HG02981 (cell line): ENCODE measurements at regions not wholly inside any gene's neighbourhood (a gene's known extent, or its start where the extent isn't known, plus 50 kb on each side); places are given as distances from the start of the nearest gene placed in this dataset.

ENCODE experiments used
- ATAC-seq: cut with Tn5 transposase; IDR thresholded peaks from one replicate; pipeline ENCODE4 v1.9.1; 2021; ENCODE audit warnings: mild to moderate bottlenecking, moderate library complexity; ENCODE audit not compliant: unreplicated experiment

DNA sequence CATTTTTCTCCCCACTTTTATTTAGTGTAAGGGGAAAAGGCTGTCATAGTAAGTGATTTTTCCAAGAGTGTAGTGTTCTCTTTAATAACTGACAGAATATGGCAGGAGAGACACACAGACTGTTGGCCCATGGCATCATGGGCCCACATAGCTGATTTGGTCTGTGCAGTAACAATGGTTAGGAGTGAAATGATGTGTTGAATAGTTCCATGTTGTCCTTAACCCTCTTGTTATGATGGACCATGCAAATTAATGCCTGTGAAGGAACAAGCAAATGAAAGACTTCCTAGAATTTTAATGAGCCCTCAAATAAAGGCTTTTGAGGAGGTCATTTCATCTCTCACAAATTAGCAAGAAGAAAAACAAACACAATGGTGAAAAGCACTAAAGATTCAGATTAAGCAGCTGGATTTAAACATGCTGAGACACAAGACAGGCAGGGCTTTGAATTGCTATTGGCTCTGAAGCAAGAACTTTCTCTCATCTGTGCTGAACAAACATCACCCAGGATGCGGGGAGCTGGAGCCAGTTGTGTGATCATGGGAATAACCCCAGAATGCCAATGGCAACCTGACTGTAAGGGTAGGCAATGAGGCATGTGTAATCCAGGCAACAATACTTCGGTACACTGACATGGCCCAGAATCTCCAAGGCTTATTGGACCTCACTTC, 136.7 kb upstream of the VEPH1 start:
- ATAC-seq = no peak

DNA sequence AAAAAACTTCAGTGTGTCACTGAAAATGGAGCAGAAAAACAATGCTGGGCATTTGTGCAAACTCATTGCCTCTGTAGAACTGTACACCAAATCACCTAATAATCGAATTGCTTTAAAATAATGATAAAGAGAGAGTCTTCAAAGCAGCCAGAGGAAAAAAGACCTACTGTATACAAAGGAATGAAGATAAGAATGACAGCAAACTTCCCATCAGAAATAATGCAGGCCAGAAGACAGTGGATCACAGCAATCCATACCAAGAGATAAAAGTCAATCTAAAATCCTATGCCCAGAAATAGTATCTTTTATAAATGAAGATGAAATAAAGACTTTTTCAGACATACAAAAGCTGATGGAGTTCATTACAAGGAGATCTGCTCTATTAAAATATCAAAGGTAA, 134.7 kb upstream of the VEPH1 start:
- ATAC-seq = no peak

DNA sequence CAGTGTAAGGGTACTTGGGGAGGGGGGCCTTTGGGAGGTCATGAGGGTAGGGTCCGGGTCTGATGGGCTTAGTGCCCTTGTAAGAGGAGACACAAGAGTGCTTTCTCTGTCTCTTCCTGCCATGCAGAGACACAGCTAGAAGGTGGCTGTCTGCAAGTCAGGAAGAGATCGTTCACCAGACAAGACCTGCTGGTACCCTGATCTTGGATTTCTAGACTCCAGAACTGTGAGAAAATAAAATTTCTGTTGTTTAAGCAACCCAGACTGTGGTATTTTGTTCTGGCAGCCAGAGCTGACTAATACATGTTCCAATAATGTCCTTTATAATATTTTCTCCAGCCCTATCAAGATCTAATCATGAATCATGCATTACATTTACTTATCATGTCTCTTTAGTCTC, 130.0 kb upstream of the VEPH1 start:
- ATAC-seq = no peak

DNA sequence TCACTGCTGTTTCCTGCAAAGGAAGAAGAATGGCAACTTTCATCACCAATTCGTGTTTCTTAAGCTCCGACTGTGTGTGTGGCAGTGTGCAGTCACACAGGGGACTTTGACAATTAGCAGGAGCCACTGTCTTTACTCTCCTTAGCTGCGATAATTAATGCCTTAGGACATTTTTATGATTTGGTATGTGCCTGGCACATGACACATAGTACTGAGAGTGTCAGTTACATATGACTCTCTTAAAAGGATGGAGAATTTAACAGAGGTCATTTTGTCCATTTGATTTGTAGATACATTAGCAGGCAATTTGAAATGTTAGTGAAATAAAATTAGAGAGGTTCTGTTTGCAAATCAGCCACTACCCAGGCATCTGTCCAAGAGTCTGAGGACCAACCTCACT, 128.9 kb upstream of the VEPH1 start:
- ATAC-seq = no peak

DNA sequence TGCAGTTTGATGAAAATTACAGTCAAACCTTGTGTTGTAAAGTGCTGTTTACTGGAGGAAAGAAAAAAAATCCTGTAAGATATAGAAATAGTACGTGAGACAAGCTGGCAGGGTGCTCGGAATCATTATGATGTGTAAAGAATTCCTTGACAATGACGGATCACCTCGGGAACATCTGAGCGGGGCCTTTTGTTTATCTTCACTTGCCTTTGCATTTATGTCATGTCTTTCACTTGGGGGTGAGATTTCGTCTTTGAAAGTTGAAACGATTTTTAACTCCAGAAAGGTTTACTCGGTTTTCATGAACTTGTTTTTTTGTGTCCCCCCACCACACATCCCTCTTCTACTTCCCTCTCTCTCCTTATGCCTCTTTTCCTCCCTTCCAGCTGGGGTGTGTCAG, 128.3 kb upstream of the VEPH1 start:
- ATAC-seq = no peak

DNA sequence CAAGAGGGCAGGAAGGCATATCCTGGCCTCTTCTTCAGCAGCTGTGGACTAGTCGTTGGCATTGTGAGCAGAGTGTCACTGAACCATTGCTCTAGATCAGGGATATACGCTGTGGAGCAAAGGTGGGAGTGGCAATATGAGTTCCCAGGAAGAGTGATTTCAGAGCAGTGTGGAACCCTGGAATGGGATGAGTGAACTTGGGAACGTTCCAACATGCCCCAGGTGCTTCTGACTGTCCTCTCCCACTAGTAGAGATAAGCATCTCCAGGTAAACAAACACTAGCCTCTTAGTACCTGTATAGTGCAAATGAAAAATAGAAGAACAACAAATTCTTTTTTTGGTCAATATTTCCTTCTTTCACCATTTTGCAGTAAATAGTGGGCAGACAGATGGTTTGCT, 123.6 kb upstream of the VEPH1 start:
- ATAC-seq = no peak

DNA sequence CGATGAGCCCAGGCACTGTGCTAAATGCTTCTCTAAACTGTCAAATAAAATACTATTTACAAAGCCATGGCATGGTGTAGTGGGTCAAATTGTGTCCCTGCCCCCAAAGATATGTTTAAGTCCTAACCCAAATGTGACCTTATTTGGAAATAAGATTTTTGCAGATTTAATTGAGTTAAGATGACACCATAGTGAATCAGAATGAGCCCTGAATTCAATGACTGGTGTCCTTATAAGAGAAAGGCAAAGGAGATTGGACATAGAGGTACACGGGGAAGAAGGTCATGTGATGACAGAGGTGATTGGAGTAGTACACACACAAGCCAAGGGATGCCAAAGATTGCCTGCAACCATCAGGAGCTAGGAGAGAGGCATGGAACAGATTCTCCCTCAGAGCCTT, 121.6 kb upstream of the VEPH1 start:
- no peak for ATAC-seq

DNA sequence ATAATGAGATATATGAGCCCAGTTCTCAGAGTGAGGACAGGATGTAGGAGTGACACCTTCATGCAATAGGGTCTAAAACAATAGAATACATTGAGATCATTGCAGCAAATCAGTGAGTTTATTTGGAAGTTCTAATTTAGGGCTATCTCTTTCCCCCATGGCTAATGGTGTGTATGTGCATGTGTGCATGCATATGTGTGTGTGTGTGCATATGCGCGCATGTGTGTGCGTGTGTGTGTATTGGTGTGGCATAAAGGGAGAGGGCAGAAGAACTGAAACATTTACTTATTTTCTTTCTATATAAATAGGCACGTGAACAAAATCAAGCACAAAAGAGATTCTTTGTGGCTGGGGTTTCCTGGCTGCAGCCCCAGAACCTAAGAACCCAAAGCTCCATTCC, 115.7 kb upstream of the VEPH1 start:
- ATAC-seq = no peak

DNA sequence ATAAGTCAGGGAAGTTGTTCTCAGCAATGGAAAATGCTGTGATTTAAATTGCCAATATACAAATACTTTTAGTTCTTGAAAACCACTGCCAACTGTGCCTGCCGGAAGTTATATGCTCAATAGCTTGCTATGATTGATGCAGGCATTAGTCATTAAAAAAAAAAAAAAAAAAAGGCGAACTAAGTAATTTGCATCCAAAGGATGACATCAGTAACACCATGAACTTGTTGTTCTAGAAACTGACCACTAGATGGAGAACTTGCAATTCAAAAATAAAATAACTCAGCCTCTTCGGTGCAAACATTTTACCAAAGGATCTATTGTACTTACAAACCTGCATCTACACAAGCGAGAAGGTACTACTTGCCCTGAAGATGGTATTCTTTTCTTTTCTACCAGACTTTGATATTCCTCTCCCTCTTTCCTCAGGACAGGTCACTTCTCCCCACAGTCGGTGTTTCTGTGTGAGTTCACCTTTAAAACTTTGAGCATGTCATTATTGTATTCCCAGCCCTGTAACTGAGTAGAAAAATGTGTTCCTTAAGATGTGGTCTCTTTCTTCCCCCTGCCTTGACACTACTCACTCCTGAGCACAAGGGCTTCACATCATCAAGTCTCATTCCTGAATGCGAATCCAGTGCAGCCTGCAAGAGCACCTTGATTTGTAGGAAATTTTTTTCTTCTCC, 115.0 kb upstream of the VEPH1 start:
- ATAC-seq = peak; percentile 79

DNA sequence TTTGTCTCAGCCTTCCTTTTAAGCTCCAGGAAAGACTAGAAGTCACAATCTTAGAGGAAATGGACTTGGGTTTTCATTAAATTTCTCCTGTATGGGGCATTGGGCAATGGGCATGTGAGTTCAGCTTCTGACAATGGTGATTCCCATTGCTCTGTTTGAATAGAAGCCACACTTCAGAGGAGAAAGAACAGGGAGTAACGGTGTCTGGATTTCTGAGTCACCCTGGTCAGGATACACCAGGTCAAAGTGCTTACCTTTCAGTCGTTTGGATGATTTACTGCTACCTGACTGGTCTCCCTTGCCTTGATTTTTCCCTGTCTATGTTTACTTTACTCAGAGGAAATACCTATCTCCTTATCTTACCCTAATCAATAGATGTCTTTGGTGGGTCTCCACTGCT, 111.7 kb upstream of the VEPH1 start:
- no peak for ATAC-seq

DNA sequence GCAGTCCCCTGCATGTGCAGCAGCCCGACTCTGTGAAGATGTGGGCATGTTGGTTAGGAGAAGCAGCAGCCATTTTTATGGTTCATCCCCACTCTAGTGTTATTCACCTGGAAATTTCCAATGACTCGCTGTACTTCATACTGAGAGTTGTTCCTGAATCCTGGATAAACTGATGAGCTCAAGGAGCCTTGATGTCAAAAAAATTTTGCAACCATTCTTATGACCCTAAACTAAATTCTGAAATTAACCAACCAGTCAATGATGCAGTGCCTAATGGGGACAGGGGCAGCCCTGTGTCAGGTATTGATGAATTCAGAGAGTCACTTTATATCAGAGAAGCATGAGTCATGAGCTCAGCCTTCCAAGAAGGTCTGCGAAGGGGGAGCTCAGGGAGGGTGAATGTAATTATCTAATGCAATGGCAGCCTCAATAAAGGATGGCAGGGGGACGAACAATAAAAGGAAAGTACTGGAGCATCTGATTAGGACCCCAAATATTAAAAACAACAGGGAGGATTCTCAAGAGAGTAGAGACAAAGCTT, 108.4 kb upstream of the VEPH1 start:
- ATAC-seq = no peak

DNA sequence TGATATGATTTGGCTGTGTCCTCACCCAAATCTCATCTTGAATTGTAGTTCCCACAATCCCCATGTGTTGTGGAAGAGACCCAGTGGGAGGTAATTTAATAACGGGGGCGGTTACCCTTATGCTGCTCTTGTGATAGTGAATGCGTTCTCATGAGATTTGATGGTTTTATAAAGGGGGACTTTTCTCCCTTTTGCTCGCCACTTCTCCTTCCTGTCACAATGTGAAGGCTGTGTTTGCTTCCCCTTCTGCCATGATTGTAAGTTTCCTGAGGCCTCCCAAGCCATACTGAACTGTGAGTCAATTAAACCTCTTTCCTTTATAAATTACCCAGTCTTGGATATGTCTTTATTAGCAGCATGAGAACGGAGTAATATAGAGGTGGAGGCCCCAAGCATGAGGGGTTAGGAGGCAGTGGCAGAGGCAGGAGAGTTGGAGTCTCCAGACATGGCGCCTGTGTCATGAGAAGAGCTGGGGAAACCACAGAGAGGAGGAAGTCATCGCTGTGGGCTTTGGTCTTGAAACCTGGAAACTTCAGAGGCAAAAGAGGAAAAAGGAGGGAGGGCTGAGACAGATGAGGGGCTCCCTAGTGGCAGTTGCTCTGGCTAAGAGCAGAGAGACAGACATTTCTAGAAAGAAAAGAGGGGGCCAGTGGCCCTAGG, 107.8 kb upstream of the VEPH1 start:
- no peak for ATAC-seq

DNA sequence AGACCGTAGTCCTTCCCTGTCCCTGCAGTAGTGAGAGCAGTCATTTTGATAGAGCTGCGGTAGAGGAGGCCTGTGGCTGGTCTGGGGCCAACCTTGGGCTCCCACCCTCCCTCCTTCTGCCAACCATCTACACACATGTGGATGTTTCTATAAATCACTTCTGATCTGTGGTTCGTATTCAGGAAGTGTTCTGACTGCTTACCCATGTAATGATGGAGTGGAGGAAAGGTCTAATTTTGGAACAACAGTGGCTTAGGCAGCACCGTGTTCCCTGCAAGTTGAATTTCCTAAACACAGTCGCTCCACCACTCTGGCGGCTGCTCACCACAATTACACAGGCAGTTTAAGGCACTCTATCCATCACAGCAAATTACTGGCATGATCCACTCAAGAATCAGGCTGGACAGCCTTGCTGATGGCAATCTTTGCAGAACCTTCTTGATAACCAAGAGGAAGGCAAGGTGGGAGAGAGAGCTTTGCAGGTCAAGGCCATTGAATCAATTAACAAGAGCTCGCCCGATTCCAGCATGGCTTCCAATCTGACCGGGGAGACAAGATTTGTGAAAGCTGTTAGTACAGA, 104.7 kb upstream of the VEPH1 start:
- no peak for ATAC-seq

DNA sequence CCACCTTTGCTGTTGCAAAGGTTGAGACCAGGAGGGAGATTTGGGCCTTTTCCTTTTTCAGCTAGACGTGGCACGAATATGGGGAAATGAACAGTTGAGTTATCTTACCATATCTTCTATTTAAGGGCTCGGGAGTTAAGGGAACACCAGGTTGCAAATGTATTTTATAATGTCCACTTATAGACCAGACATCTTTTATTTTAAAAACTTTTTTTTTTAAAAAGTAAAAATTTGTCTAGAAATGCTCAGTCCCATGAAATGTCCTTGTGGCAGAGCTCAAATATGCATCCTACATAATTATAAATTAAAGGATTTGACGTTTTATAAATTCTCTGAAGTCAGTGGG, 103.6 kb upstream of the VEPH1 start:
- no peak for ATAC-seq

DNA sequence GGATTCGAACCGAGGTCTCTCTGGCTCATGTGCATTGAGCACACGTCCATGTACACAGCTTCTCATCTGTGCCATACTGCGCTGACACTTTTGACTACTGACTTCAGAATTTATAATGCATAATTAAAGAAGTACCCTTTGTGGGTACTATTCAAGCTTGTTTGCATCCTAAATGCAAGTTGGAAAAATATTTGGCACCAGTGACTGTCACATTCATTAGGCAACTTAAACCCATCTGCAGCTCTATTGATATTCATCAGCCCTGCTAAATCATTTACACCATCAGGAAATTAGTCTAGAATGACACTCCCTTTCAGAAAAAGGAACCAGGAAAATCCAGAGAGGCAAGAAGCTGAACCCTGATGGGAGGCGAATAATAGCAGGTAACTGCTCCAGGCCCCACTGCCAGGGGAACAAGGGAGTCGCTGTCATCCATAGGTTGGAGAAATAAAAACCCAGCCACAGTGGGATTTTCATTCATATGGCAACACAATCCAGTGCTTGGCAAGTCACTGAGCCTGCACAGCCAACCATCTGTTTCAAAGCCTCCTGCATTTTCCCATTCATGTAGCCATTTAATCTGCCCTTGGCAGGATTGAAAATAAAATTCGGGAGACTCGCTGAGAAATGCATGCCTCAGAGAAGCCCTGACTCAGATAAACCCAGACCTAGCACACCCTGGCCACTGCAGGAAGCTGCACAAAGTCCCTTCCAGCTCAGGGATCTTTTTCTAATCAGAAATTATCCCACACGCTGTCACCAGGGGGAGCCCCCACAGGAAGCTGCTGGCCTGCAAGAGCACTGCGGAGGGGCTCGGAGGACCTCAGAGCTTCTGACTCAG, 103.0 kb upstream of the VEPH1 start:
- ATAC-seq = peak; percentile 95

DNA sequence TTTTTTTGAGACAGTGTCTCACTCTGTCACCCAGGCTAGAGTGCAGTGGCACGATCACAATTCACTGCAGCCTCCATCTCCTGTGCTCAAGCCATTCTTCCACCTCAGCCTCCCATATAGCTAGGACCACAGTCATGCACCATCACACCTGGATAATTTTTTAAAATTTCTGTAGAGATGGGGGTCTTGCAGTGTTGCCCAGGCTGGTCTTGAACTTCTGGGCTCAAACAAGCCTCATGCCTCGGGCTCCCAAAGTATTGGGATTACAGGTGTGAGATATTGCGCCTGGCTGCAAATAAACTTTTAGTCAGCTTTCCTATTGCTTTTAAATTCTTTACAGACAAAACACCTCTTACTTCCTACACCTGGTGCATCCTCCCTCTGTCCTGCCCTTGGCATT, 102.1 kb upstream of the VEPH1 start:
- ATAC-seq = no peak

DNA sequence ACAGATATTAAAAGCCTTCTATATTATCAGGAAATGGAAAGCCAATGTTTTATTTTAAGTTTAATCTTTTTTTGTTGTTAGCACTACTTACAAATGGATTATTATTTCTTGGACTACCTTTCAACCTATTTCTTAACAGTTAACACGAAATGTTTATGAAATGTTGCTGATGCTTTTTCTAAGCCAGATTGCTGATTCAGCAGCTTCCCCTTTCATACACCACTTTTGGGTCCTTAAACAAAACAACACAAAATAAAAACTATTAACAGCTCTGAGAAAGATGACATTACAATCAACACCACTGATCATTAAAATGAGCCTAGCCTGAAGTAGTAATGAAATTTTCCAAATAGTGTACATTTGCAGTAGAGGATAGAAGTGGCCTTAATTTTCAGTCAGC, 99.2 kb upstream of the VEPH1 start:
- no peak for ATAC-seq

DNA sequence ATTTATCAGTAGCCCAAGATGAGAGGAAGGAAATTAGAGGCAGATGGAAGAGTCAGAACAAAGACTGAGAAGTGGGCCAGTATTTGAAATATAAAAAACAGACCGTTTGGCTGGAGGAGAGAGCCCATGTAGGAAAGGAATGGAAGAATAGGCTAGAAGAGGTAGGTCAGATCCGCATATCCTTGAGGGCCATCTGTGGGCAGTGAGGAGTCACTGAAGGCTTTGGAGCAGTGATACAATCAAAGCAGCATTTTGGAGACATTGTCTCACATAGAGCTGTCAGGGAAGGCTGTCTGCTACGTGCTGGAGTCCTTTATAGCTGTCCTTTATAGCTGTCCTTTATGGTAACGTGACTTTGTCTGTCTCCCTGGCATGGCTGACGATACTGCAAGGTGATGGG, 92.0 kb upstream of the VEPH1 start:
- no peak for ATAC-seq

DNA sequence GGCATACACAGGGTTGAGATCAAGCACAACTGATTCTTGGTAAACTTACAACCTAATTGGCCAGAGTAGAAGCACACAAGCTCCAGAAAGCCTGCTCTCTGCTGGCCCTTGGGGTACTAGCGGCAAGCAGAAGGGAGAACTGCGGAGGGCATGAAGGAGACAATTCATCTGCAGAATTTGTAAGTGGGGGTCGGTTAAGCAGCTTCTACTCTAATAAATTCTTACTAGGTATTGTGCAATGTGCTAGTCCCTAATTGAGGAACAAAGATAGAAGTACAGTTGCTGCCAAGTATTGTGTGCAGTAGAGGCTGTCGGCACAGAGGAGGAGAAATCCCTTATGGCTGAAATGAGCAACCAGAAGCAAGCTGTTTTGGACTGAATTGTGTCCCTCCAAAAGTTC, 91.2 kb upstream of the VEPH1 start:
- no peak for ATAC-seq

DNA sequence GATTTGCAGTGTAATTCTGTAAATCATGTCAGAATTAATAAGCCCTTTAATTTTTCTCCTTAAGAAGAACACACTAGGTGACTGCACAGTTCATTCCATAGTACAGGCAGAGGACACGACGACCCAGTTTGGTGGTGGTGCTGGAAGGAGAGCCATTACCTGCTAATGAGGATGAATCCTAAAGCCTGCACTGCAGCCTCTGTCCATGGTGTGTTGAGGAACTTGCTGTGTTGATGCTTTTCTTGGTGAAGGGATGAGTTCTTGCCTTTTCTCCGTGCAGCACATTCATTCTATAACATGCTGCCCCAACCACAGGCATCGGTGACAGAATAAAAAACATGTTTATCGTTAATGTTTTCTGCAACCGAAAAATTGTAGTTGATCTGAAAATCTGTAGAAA, 89.6 kb upstream of the VEPH1 start:
- ATAC-seq = no peak

DNA sequence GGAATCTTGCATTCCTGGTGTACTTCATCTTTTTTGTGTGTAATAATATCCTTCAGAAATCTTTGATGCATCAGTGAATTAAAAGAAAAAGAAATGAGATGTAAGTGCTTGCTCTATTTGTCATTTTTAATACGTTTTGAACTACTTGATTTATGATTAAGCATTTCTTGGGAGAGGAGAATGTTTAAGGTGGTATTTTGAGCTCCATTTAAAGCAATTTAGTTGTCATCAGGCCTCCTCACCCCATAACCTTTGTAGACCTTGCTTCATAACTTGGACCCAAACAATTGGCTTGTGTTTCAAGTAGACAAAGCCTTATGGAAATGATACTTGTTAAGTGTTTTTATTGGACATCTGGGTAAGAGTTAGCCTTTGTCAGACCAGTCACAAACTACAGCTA, 87.1 kb upstream of the VEPH1 start:
- no peak for ATAC-seq
